DND-41 (cell line): ENCODE measurements at regions not wholly inside any gene's neighbourhood (a gene's known extent, or its start where the extent isn't known, plus 50 kb on each side); places are given as distances from the start of the nearest gene placed in this dataset.
"Not testable (repeated sequence)": the region's sequence is repeated elsewhere in the genome, so short reads cannot be mapped to it uniquely, and the experiment has no call there.

Source experiments
- CTCF ChIP-seq: IDR thresholded peaks from 2 replicates; pipeline ENCODE4 v1.5.1; 2012; ENCODE audit warnings: borderline replicate concordance, low read length, moderate library complexity, mild to moderate bottlenecking; ENCODE audit not compliant: poor library complexity, severe bottlenecking; ENCODE audit errors: extremely low read depth
- EZH2 ChIP-seq: IDR thresholded peaks from 3 replicates; pipeline ENCODE4 v1.6.1; 2012; ENCODE audit warnings: borderline replicate concordance, low read depth, mild to moderate bottlenecking, moderate library complexity, low read length, inconsistent platforms; ENCODE audit not compliant: severe bottlenecking

GRCh38 chr9:41358682-41359081, 169.6 kb upstream of the ZNG1F start:
- not testable (repeated sequence) for TF ChIP-seq CTCF, EZH2
